Hepatocyte (in vitro differentiated cells): ENCODE measurements at regions not wholly inside any gene's neighbourhood (a gene's known extent, or its start where the extent isn't known, plus 50 kb on each side); places are given as distances from the start of the nearest gene placed in this dataset.
"Not testable (repeated sequence)": the region's sequence is repeated elsewhere in the genome, so short reads cannot be mapped to it uniquely, and the experiment has no call there.

ENCODE experiments used
- EZH2 ChIP-seq: fragments of 200-600 bp; sonication (generic); IDR thresholded peaks from 2 replicates; pipeline ENCODE4 v1.6.1; 2016; ENCODE audit warnings: antibody characterized with exemption, mild to moderate bottlenecking, borderline replicate concordance
- EZH2phosphoT487 ChIP-seq: fragments of 200-600 bp; sonication (generic); IDR thresholded peaks from one replicate; pipeline ENCODE4 v1.6.1; 2018; ENCODE audit warnings: antibody characterized with exemption, mild to moderate bottlenecking, low read depth, moderate library complexity; ENCODE audit not compliant: unreplicated experiment, severe bottlenecking
- TF ChIP-seq, protein P1 (sequence below): fragments of 200-600 bp; sonication (generic); IDR thresholded peaks from 2 replicates; pipeline ENCODE4 v1.5.1; 2016; ENCODE audit warnings: antibody characterized with exemption, mild to moderate bottlenecking; ENCODE audit not compliant: poor library complexity

- TF ChIP-seq, protein P1, sequence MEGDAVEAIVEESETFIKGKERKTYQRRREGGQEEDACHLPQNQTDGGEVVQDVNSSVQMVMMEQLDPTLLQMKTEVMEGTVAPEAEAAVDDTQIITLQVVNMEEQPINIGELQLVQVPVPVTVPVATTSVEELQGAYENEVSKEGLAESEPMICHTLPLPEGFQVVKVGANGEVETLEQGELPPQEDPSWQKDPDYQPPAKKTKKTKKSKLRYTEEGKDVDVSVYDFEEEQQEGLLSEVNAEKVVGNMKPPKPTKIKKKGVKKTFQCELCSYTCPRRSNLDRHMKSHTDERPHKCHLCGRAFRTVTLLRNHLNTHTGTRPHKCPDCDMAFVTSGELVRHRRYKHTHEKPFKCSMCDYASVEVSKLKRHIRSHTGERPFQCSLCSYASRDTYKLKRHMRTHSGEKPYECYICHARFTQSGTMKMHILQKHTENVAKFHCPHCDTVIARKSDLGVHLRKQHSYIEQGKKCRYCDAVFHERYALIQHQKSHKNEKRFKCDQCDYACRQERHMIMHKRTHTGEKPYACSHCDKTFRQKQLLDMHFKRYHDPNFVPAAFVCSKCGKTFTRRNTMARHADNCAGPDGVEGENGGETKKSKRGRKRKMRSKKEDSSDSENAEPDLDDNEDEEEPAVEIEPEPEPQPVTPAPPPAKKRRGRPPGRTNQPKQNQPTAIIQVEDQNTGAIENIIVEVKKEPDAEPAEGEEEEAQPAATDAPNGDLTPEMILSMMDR, result not testable (repeated sequence)
- TF ChIP-seq EZH2, EZH2phosphoT487: not testable (repeated sequence)
Observed at GRCh38 chr14:105748710-105749109, 222.3 kb downstream of the TMEM121 start.
